Breast epithelium (tissue), 3 donors: ENCODE measurements at regions not wholly inside any gene's neighbourhood (a gene's known extent, or its start where the extent isn't known, plus 50 kb on each side); places are given as distances from the start of the nearest gene placed in this dataset.

Experiments
- POLR2A ChIP-seq: fragments of 450-650 bp; IDR thresholded peaks from one replicate; pipeline ENCODE4 v1.6.1; 2016; ENCODE audit warnings: antibody characterized with exemption, mild to moderate bottlenecking, moderate library complexity
- TF ChIP-seq, protein P1 (sequence below), 3 donors: fragments of 450-650 bp; IDR thresholded peaks; one replicate each; pipeline ENCODE4 v1.5.1; 2016 to 2017; ENCODE audit warnings: antibody characterized with exemption in 3 of 3, mild to moderate bottlenecking in 3 of 3, moderate library complexity in 3 of 3

DNA sequence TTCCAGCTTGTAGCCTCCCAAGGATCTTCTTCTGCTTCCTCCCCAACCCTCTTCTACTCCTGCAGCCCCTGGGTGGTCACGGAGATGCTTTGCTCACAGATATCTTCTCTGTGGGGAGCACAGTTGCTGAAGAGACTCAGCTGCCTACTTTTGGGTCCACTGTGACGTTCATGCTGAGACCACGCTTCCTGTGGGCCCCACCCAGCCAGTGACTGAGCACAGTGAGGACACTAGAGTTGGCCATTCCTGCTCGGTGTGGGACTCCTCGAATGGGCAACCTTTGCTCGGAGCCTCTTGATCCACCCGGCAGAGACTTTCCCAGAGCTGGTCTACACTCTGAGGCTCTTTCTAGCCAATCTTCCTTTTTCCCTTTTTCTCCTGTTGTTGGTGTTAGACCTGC lies 73.9 kb downstream of the ADRA2A start:
- TF ChIP-seq, protein P1, sequence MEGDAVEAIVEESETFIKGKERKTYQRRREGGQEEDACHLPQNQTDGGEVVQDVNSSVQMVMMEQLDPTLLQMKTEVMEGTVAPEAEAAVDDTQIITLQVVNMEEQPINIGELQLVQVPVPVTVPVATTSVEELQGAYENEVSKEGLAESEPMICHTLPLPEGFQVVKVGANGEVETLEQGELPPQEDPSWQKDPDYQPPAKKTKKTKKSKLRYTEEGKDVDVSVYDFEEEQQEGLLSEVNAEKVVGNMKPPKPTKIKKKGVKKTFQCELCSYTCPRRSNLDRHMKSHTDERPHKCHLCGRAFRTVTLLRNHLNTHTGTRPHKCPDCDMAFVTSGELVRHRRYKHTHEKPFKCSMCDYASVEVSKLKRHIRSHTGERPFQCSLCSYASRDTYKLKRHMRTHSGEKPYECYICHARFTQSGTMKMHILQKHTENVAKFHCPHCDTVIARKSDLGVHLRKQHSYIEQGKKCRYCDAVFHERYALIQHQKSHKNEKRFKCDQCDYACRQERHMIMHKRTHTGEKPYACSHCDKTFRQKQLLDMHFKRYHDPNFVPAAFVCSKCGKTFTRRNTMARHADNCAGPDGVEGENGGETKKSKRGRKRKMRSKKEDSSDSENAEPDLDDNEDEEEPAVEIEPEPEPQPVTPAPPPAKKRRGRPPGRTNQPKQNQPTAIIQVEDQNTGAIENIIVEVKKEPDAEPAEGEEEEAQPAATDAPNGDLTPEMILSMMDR (IDR thresholded peaks at IDR 0.05), result no peak
- no peak for TF ChIP-seq POLR2A
